ENCODE measurements at regions not wholly inside any gene's neighbourhood (a gene's known extent, or its start where the extent isn't known, plus 50 kb on each side); places are given as distances from the start of the nearest gene placed in this dataset.
A peak's percentile ranks its signal among the peaks of the same experiment; 100 is the strongest.

DNA sequence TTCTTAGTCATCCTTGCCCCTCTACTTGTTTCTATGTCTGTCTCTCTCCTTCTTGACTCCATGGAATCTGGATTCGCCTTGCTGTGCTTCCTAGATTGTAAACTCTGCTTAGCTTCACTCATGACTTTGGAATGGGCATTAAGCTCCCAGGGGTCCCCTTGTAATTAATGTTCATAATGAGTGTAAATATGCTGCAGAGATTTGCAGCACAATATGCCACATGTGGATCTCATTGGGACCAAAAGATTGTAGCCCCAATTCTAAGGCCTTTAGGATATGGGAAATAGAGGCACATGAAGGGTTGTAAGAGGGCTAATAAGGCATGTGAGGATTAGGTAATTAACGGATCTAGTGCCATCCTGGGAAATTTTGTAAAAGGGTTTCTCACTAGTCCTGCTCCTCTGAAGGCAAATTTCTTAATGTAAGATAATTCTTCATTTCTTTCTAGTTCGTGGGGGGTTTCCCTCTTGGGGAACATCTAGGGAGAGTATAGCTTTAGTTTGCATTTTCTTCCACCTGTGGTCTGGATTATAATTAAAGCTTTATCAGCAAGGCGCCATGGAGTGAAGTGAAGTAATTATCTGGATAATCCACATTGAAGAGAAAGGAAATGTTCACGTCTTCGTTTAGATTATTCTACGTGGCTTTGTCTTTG lies 659.2 kb upstream of the PLXNA2 start:
- DNase-seq (ENCODE audit: low read depth): no peak

DNA sequence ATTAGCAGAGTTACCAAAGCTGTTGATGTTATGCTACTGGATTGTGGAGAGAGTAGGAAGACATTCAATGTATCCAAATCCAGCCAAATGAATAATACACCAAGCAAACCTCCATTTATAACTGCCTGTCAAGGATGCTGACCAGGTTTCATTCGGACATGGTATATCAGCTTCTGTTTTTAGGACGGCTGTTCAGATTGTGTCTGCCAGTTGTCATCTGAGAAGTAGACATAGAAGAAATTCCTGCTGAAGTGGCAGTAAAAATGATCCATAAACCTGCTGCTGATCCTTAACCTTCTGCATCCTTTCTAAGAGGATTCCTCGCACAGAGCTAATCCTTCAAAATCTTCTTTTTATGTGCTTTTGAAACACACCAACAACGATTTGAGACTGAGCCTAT lies 663.6 kb upstream of the PLXNA2 start:
- no peak for DNase-seq (ENCODE audit: low read depth)

DNA sequence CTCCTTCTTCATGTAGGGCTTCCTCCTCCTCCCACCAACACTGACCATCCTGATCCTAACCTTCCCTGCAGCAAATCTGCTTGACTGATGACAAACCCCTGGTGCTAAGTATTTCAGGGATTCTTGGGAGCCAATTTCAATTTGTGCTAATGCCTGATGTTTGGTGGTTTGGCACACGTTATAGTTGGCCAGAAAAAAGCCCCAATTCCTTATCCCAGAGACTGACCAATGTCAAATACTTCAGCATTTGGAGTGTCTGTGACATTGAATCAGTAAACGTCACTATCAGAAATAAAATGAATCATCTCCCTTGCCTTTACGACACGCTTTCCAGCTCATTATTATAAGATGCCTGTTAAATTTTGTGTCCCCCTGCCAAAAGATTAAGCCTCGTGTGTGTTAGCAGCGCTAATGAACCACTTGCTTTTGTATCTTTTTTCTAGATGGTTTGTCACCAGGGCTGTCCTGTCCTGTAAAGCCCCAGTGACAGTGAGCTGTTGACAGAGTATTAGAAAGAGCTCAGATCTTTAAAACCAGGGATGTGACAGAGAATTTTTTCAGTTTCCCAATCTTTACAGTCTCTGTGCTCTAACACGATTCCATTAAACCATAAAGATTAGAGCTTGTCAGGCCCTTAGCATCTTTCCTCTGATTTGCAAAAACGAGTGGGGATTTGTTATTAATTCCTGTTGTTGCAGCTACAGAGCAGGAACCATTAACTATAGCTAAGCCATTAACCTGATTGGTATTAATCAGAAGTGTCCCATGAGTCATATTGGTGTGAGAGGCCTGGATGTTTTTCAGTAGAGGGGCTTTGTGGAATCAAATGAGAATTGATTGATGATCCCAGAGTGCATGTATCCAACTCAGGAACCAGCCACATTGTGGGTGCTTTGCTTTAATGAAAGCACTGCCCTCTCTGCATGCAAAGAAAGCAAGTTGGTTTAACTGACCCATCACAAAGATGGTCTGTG lies 665.1 kb upstream of the PLXNA2 start:
- no peak for DNase-seq (ENCODE audit: low read depth)

DNA sequence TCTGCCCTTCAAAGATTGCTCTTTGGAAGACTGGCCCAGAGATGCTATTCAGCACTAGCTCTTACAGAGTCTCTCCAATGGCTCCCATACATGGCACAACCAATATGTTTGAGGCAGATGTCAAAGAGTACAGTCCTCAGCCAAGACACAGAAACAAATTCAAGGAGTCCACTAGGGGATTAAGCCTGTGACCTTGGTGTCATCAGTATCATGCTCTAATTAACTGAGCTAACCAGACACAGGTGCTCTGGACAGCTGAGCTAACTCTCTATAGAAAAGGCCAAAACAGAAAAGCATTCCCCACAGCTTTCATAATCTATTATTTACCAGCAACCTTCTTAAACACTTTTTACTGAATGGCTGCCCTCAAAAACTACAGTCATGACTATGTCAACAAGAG lies 666.0 kb upstream of the PLXNA2 start:
- no peak for DNase-seq (ENCODE audit: low read depth)

DNA sequence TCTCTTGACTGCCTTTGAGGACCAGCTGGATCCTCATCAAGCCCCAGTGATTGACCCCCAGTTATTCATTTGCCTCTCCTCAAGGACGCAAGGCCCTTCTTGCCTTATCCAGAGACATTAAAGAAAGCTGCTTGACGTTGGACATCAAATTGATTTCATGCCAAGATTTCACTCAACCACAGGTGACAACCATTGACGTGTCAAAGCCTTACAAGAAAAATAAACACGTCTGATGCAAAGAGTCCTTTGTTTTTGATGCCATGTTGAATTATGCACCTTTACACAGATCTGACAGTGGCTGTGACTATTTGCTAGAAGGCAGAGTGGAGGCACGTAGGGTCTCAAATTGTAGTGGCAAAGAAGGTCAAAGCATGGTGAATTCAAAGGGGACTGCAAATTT lies 666.2 kb upstream of the CAMK1G start:
- no peak for DNase-seq (ENCODE audit: low read depth)

DNA sequence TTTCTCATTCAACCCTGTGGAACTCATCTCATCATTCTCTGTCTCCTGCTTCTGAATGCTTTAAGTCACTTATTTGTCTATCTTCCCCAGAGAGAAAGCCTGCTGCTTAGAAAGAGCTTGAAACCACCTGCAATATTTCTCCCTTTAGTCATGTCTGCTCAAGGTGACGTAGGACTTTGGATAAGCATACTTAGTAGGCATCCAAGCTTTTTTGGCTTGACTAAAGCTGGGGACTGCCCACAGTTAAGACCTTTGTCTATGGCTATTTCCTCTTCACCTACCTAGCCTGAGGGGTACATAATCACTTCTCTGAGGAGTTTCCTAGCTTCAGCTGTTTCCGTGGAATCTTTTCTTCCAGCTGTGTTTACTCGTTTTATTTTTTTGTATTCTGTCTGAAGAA lies 665.8 kb upstream of the CAMK1G start:
- DNase-seq (ENCODE audit: low read depth): no peak

DNA sequence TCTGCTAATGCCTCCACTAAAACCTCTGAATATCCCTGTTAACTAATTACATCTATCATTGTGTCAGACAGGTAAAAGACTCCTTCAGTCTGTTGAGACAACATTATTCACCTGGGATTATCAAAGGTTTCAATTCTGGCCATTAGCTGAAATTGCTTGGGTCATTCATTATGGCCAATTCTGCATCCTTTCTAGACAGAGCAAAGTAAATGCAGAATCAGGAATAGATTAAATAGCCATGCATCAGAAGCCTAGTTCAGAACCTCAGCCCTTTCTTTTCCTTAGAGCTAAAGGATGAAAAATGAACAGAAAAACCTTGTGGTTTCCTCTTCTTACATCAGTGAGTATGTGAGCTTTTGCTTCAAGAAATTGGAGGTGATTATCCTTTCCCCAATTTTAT lies 665.4 kb upstream of the CAMK1G start:
- no peak for DNase-seq (ENCODE audit: low read depth)

DNA sequence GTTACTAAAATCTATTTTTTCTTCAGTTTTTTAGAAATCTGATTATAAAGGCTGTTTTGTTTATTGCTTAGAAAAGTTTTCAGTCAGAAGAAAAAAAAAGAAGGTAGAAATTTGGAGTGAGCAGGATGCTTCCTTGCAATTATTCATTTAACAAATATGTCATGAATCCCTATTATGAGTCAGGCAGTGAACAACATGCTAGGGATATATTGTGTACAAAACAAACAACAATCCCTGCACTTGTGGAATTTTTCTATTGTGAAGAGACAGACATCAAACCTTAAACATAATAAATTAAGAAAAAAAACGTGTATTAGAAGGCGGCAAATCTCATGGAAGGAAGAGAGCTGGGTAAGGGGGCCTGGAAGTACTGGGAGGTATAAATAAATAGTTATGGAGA lies 664.1 kb upstream of the CAMK1G start:
- DNase-seq (ENCODE audit: low read depth): peak; percentile 40

DNA sequence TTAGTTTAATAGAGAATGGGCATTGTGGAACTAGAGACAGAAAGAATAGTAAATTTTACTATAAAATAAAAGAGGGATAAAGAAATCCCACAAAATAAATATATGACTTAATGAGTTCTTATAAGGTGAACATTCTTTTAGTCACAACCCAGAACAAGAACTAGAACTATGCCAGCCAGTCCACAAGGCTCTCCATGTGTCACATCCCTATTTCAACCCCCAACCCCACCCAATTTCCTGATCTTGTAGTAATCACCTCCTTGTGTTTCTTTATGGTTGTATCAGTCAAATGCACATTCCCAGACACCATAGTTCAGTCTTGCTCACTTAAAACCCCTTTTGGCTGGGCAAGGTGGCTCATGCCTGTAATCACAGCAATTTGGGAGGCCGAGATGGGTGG lies 662.3 kb upstream of the CAMK1G start:
- no peak for DNase-seq (ENCODE audit: low read depth)

DNA sequence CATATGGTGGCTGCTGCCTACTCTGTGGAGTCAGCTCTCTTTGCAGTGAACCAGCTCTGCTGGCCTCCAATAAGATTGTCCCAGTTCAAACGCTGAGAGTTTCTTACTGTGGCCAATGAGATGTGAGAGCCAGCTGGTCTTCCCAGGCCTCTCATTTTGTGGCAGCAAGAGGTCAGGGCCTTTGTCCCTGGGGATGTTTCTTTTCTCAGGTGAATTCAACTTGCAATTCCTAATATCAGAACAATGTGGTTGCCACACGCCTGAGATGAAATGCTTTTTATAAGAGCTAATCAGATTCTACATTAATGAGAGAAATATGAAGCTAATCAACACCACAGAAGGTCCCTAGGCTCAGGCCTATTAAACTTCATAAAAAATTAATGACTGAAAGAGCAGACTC lies 660.1 kb upstream of the CAMK1G start:
- DNase-seq (ENCODE audit: low read depth): no peak

DNA sequence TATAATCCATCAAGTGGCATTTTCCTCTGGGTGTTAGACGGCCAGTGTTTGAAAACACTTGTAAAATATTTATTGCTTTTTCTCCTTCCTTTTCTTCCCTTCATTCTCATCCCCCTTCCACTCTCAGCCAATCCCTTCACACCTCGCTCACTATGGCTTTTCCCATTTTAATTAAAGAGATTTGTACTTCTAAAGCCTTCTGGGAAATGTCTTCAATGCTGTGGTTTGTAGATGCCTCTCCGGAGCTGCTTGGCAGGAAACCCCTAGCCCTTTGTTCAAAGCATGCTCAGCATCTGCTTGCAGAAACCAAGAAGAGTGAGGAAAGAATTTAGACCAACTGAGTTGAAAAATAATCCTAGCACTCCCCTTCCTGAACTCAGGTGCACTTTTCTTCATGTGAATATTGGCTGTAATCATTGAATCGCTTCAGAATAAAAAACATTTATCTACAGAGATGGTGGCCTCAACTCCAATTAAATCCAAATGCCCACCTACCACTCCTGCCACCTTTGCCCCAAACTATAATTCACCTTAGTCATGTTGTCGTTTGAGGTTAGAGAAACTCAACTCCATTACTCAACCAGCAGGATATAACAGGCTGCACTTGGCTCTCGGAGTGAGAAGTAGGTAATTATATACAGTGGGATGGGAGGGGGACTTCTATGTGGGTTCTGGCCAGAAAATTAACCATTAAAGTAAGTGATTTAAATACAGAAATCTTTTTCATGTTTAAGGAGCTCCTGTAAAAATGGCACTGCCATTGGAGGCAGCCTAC lies 659.4 kb upstream of the CAMK1G start:
- no peak for DNase-seq (ENCODE audit: low read depth)

DNA sequence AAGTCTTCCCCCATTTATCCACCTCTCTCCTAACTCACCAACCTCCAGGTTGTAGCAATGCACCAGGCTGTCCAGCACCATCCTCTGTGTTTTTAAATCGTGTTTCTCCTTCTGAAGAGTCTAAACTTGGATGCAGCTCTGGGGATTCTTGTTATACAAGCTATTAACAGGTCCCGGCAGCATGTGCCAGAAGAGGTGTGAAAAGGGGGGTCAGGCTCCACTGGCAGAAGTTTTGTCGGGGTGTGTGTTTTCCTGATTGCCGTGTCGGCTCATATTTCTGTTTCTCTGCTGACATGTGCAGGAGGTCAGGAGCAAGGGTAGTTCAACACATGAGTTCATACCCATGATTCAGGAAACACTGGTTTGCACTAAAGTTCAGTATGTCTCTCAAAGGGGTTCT lies 658.6 kb upstream of the CAMK1G start:
- DNase-seq (ENCODE audit: low read depth): no peak

DNA sequence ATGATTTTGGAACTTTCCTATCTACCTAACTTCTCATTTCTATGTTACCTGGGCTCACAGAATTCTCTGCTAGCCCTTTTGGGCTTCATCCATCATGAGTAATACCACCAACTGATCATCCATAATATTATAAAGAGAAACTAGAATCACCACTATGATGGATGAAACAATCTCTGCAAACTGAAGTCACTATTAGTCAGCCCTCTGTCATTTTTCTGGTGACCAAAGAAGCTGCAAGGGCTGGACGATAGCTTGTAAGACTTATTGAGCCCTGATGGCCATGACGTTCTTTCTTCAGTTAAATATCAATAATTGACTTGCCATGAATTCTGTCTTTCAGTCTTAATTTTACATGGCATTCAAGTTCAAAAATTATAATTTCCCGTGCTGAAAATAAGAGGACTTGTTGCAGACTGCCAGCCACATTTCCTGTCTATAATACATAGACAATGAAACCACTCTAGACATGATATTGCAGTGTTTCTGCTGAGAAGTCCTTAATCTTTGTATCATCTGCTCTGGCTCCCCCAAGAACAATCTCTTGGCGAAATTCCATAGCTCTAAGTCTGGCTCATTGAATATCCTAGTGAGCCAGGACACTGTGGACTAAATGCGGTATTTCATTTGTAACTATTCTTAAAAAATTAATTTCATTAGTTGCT lies 655.0 kb upstream of the CAMK1G start:
- peak; percentile 16 for DNase-seq (ENCODE audit: low read depth)

DNA sequence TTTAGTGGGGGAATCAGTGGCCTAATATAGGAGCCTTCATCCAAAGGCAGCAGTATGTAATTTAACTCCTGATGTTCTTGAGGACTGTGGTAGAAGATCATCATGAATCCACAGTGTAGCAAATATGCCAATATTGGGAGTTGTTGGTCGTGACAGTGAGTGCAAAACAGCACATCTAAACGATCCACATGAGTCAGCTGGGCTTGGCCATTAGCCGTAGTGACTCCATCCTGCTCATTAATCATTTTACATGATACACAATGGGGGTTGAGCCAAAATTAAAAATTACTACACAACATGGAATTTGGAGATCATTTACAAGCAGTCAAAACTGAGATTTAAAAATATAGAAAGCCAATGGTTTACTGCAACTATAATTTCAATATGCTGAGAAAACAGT lies 653.9 kb upstream of the CAMK1G start:
- DNase-seq (ENCODE audit: low read depth): peak; percentile 60

DNA sequence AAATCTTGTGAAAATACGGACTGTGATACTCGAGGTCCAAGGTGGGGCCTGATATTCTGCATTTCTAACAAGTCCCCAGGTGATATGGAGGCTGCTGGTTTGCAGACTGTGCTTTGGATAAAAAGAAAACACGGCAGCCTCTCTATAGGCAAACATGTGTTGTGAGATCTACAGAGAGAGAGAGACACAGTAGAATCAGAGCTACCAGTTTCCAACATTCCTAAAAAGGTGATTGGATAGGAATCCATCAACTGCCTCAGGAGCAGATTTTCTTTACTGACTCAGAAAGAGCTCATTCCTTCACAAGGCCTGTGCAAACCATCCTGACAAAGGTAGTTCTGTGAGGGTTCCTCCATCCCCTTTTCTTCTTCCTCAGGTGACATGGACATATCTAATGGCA lies 651.6 kb upstream of the CAMK1G start:
- no peak for DNase-seq (ENCODE audit: low read depth)

DNA sequence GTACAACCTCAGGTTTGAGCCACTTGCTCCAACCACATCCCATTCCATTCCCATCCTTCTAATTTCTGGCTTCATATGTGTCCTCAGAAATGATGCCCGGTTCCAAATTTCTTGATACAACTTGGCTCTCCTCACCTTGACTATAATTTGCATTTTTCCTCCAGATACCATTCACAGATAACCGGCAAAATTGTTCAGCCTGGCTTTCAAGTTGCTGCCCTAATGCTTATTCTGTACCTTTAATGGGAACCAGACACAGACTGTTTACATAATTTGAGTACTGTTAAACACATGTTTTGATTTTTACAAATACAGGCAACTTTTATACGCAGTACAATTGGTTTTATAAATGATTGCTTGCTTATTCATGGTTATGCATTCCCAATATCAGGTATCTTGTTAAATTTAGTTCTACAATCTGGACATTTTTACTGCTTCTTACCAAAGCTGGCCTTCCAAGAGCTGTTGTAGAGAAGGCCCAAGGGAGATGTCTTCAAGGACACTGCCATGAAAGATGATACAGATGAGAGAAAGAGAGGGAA lies 649.5 kb upstream of the CAMK1G start:
- no peak for DNase-seq (ENCODE audit: low read depth)

DNA sequence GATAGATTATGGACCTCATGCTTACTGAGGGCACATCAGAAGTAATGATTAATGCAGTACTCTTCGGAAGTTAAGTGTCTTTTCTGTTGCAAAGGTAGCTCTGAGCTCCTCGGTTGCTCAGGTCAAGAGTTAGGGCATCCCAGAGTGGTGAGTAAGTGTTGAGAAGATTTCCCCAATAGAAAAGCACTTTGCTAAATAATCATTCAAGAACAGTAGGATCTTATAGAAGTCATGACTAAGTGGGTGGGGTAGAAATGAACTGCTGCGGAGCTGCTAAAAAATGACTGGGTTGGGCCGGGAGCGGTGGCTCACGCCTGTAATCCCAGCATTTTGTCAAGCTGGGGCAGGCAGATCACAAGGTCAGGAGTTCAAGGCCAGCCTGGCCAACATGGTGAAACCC lies 648.6 kb upstream of the CAMK1G start:
- no peak for DNase-seq (ENCODE audit: low read depth)

DNA sequence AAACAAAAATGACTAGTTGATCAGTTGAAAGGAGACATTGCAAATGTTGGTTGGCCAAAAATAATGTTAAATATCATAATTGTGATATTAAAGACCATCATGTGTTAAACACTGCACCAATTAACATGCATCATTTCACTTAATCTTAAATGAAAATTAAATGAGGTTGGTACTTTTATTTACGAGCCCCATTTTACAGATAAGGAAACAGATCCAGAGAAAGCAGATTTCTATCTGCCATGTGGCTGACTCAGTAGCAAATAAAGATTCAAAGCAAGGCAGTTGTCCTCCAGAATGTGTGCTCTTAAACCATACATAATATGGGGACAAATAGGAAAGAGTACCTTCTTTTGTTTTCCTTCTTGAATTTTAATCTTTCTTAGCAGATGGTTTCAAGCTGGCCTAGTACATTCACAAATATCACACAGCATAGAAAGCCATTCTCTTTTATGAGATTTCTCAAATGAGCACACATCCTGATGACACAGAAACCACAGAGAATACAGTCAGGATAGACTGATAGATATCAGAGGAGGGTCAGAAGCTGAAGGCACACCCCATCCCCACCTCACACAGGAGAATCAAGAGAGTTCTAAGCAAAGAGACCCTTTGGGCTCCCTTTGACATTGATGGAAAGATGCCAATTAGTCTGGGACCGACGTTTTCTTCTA lies 647.9 kb upstream of the CAMK1G start:
- DNase-seq (ENCODE audit: low read depth): peak; percentile 32

DNA sequence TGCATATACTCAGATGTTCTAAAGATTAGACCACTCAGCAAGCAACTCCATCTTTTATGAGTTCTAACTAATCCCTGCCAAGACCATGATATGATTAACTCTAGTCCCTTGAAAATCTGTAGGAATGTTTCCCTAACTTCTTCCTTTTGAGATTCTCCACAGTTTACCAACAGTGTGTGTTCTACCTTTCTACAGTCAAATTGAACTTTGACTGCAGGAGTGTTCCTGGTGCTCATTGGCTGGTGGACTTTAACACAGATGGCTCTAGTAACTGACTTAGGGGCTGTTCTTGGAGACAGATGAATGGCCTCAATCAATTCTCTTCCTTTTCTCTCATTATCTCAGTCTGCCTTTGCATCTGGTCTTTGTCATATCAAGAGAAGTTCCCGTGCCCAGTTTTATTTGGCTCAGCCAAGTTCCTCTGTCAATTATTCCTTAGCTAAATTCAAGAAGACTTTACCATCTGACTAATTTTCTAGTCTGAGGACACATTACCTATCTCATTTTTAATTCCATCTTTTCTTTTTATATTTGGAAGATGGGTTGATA lies 643.9 kb upstream of the CAMK1G start:
- DNase-seq (ENCODE audit: low read depth): no peak

DNA sequence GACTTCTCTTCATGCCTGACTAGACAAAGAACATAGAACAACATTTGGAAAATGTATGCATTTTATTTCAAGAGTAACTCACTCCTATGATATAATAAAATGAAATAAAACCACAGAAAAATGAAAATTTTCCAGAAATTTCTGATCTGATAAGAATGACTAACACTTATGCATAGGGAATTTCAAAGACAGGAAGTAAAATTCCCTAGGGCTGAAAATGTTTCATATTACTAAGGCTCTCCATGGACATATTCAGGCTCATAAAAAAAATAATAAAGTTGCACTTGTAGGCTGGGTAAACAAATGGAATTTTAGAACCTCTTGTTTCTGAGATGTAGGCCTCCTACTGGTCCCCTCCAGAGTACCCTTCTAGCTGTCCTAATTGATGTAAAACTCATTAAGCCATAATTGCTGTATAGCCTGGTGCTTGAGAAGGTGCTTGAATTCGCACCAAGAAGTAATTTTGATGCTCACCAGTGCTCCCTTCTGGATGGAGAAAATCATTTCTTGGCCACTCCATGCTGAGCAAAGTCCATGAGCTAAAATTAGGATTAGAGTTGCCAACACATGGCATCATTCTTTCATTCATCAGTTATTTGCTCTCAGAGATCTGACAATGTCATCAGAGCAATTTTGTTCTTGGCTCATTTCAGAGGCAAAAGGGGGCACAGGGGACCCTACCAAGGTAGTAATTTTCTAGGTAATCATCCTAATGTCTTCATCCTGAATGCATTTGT lies 641.0 kb upstream of the CAMK1G start:
- DNase-seq (ENCODE audit: low read depth): peak; percentile 37

Measured in EH (cell line).